ENCODE measurements at regions not wholly inside any gene's neighbourhood (a gene's known extent, or its start where the extent isn't known, plus 50 kb on each side); places are given as distances from the start of the nearest gene placed in this dataset.

GRCh38 chr21:41016472-41016871 is 151.5 kb upstream of the BACE2 start:
- ChIA-PET POLR2A (no interaction called here), CTCF (no interaction called here)
- DNase-seq (ENCODE audit: low read depth, low spot score): no peak

GRCh38 chr21:41018431-41018830 is 149.5 kb upstream of the BACE2 start:
- Histone ChIP-seq H3K27ac (ENCODE audit: low read depth, low read length) (no peak overlapping the region), H3K9me3 (ENCODE audit: control insufficient read depth, insufficient read depth, low read length) (peaks cover 7% of the 10 kb centered on the region; the same call in 1 of the 2 replicates), H3K4me3 (ENCODE audit: low read depth, low read length) (no peak overlapping the region), H3K27me3 (ENCODE audit: control insufficient read depth, insufficient read depth, low read length) (no peaks in the 10 kb centered on the region)
- no peak for TF ChIP-seq CTCF (IDR thresholded peaks at IDR 0.05; ENCODE audit: low read depth, low read length)
- DNase-seq (ENCODE audit: low read depth, low spot score): no peak
- ChIA-PET POLR2A (no interaction called here), CTCF (no interaction called here)

More at GRCh38 chr21:41016472-41016871, 151.5 kb upstream of the BACE2 start:
- Histone ChIP-seq H3K27me3 (ENCODE audit: control insufficient read depth, insufficient read depth, low read length) (no peaks in the 10 kb centered on the region), H3K4me3 (ENCODE audit: low read depth, low read length) (no peak overlapping the region), H3K9me3 (ENCODE audit: control insufficient read depth, insufficient read depth, low read length) (peaks cover 23% of the 10 kb centered on the region), H3K27ac (ENCODE audit: low read depth, low read length) (no peak overlapping the region)
- no peak for TF ChIP-seq CTCF (IDR thresholded peaks at IDR 0.05; ENCODE audit: low read depth, low read length)

GRCh38 chr21:41023936-41024335 is 144.0 kb upstream of the BACE2 start:
- Histone ChIP-seq H3K9me3 (ENCODE audit: control insufficient read depth, insufficient read depth, low read length) (peaks cover 14% of the 10 kb centered on the region), H3K27me3 (ENCODE audit: control insufficient read depth, insufficient read depth, low read length) (no peaks in the 10 kb centered on the region), H3K4me3 (ENCODE audit: low read depth, low read length) (no peak overlapping the region), H3K27ac (ENCODE audit: low read depth, low read length) (no peak overlapping the region)
- DNase-seq (ENCODE audit: low read depth, low spot score): no peak
- CTCF ChIA-PET: no interaction called here
- POLR2A ChIA-PET: no interaction called here
- no peak for TF ChIP-seq CTCF (IDR thresholded peaks at IDR 0.05; ENCODE audit: low read depth, low read length)

GRCh38 chr21:41024341-41024740 is 143.6 kb upstream of the BACE2 start:
- H3K27ac ChIP-seq (ENCODE audit: low read depth, low read length): no peak overlapping the region
- ChIA-PET POLR2A (no interaction called here), CTCF (no interaction called here)
- no peak for TF ChIP-seq CTCF (IDR thresholded peaks at IDR 0.05; ENCODE audit: low read depth, low read length)
- DNase-seq (ENCODE audit: low read depth, low spot score): no peak
- no peak overlapping the region for H3K4me3 ChIP-seq (ENCODE audit: low read depth, low read length)
- peaks cover 14% of the 10 kb centered on the region for H3K9me3 ChIP-seq (ENCODE audit: control insufficient read depth, insufficient read depth, low read length)
- H3K27me3 ChIP-seq (ENCODE audit: control insufficient read depth, insufficient read depth, low read length): no peaks in the 10 kb centered on the region

- Histone ChIP-seq H3K27ac (ENCODE audit: low read depth, low read length) (no peak overlapping the region), H3K4me3 (ENCODE audit: low read depth, low read length) (no peak overlapping the region), H3K27me3 (ENCODE audit: control insufficient read depth, insufficient read depth, low read length) (no peaks in the 10 kb centered on the region), H3K9me3 (ENCODE audit: control insufficient read depth, insufficient read depth, low read length) (peaks cover 14% of the 10 kb centered on the region)
- no peak for DNase-seq (ENCODE audit: low read depth, low spot score)
- ChIA-PET POLR2A (no interaction called here), CTCF (no interaction called here)
- no peak for TF ChIP-seq CTCF (IDR thresholded peaks at IDR 0.05; ENCODE audit: low read depth, low read length)
Observed at GRCh38 chr21:41024746-41025254, 143.2 kb upstream of the BACE2 start.
